HG03378 (cell line): ENCODE measurements at regions not wholly inside any gene's neighbourhood (a gene's known extent, or its start where the extent isn't known, plus 50 kb on each side); places are given as distances from the start of the nearest gene placed in this dataset.
"Not testable (repeated sequence)": the region's sequence is repeated elsewhere in the genome, so short reads cannot be mapped to it uniquely, and the experiment has no call there.

Experiments
- ATAC-seq: cut with Tn5 transposase; IDR thresholded peaks from one replicate; pipeline ENCODE4 v1.9.1; 2021; ENCODE audit warnings: mild to moderate bottlenecking, moderate library complexity; ENCODE audit not compliant: unreplicated experiment

DNA sequence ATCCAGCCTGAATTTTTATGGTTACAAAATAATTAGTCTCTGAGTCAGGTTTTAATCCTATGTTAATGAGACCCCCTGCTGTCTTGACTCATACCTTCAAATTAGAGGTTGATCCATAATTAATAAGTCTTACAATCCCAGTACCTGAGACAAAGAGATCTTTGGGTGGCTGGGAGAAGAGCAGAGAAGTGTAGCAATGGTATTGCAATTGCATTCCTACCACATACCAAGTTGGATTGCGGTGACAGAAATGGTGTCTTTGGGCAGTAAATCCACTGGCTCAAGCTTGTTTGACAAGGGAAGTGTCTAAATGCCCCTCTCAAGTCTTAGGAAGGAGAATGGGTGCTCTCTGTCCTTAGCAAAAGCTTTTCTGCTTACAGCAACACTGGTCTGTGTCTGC, 150.4 kb downstream of the BTBD3 start:
- ATAC-seq, result no peak

DNA sequence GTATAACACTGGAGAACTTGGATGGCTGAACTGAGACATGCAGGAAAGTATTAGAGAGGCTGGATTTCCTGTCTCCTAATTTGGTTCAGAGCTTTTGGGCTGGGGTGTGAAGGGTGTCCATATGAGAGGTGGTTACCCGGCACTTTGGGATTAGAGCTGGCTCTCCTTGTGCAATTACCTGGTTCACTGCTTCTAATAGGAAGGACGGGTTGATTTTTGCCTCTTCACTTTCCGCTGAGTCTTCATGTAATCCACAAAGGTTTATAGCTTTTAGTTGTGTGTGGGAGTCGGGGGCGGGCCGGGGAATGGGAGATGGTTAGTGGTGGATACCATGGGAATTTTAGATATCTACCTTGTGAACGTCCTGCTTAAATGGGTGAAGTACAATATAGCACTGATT, 151.5 kb downstream of the BTBD3 start:
- no peak for ATAC-seq

- ATAC-seq, result no peak
Measured at GRCh38 chr20:12072221-12072953, 154.7 kb downstream of the BTBD3 start.

DNA sequence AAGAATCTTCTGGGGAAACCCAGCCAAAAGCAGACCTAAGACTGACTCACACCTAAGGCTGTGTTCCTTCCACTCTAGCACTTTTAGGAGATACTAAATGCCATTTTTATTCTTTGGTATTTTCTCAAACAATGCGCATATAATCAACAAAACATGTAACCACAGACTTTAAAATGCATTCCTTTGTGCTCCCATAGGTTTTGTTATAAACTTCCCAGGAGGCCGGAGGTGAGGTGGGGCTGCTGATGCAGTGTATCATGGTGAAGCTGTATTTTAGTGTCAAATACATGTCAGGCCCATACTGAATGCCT, 155.2 kb downstream of the BTBD3 start:
- no peak for ATAC-seq

GRCh38 chr20:12074111-12074655, 156.5 kb downstream of the BTBD3 start:
- ATAC-seq, result no peak

- no peak for ATAC-seq
Measured at GRCh38 chr20:12076200-12076599, 158.5 kb downstream of the BTBD3 start.

DNA sequence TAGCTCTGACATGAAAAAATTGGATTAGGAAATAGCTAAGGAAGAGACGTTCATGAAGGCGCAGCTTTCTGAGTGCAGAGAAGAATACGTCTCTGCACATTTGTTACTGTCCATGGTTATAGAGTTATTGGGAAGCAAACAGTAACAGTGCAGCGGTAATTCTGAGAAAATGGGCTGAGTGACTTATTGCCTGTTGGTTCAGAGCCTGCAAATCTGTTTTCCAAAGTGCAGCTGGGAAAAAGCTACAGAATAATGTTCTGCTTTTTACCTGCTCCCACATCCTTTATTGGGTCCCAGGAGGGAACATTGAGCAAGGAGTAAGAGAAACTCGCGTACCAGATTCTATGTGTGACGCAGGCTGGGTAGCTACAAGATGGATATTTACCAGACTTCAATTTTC, 160.2 kb downstream of the BTBD3 start:
- no peak for ATAC-seq

- no peak for ATAC-seq
Measured at GRCh38 chr20:12079490-12079889, 161.8 kb downstream of the BTBD3 start.

DNA sequence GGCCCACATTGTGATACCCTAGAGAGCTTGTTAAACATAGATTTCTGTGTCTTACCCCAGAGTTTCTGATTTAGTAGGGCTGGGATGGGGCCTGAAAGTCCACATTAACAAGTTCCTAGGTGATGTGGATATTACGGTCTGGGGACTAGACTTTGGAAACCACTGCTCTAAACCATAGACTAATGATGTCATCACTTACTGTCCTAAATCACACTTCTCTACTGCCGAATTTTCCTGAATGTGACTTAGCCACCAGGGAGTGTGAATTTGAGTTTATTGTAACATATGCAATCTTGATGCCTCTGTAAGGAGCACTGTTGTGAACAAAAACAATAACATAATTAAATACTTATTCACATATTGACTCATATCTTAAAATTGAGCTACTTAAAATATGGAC, 165.6 kb downstream of the BTBD3 start:
- ATAC-seq, result no peak

DNA sequence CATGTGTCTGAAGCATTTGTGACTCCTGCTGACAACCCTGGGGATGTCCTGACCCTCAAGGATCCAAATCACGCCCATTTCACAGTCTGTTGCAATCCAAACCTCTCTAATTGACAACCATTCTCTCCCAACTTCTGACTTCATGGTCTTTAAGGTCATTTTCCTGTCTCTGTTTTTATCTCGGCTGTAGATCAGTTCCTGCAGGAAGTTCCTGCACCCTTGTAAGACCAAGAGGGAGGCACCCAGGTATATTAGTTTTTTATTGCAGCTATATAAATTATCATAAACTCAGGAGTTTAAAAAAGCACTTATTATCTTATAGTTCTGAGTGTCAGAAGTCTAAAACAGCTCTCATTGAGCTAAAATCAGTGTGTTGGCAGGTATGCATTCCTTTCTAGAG, 166.8 kb downstream of the BTBD3 start:
- no peak for ATAC-seq

DNA sequence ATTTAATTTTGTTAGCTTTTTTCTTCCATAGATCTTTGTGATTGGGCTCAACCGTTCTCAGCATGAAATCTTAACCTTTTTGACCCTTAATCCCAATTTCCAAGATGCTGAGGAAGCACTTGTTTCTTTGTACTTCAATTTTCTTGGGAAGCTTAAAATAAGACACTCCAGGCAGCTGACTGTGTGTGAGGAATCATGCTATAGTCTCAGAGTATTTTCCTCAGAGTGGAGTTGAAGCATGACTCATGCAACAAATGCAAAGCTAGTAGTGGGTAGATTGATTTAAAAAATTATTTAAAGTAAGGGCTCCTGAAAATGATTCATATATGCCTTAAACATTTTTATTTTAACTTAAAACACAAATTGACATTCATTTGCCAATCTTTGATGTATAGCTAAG, 168.7 kb downstream of the BTBD3 start:
- no peak for ATAC-seq

- no peak for ATAC-seq
Measured at GRCh38 chr20:12090920-12091319, 173.2 kb downstream of the BTBD3 start.

- ATAC-seq, result no peak
Measured at GRCh38 chr20:12093057-12093796, 175.5 kb downstream of the BTBD3 start.

- ATAC-seq, result not testable (repeated sequence)
Measured at GRCh38 chr20:12093797-12094190, 176.1 kb downstream of the BTBD3 start.

DNA sequence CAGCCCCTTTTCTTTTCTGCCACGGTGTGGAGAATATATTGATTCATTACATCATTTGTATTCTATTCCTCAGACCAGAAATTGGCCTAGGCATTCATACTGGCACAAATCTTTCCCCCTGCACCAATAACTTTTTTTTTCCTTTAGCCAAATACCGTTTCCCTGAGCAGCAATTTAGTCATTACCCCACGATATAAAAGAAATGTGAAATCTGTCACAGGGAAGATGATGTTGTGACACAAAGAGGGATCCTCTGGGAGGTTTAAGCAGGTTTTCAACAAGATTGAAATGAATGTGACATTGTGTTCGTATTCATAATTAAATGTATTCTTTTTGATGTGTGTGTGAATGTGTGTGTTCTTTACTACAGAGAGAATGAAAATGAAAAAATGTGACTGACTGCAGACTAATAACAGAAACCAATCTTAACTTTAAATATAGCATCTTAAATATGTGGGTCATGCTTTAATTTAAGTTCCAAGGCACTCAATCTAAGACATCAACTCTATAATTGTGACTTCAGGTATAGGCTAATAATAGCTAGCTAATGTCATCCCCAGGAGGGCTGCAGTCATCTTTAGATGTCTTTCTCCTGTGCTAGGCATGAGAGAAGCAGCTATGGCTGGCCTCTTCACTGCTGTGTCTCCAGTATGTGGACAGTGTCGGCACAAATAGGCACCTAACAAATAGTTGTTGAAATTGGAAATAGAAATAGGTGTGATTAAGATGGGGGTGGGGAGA, 177.7 kb downstream of the BTBD3 start:
- ATAC-seq, result no peak

DNA sequence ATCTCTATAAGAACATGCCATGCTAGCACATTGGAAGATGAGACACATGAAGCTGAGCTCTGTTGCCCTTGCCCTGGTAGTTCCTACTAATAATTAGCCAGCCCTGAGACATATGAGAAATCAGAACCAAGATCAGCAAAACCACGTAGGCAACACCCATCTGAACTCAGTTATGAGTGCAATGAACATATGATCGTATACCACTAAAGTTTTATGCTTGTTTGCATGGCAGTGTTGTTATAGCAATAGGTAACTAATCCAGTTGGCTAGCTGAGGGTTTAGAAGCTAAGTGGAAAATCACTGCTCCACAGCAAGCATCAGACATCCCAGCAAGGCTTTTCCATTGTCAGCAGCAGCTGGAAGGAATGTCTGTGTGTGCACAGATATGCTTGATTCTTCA, 180.7 kb downstream of the BTBD3 start:
- ATAC-seq, result no peak

- ATAC-seq, result no peak
Measured at GRCh38 chr20:12108846-12109245, 191.2 kb downstream of the BTBD3 start.

GRCh38 chr20:12110274-12110673, 192.6 kb downstream of the BTBD3 start:
- ATAC-seq, result no peak

GRCh38 chr20:12110711-12111110, 193.0 kb downstream of the BTBD3 start:
- ATAC-seq, result no peak

GRCh38 chr20:12111431-12112088, 193.9 kb downstream of the BTBD3 start:
- ATAC-seq, result no peak

DNA sequence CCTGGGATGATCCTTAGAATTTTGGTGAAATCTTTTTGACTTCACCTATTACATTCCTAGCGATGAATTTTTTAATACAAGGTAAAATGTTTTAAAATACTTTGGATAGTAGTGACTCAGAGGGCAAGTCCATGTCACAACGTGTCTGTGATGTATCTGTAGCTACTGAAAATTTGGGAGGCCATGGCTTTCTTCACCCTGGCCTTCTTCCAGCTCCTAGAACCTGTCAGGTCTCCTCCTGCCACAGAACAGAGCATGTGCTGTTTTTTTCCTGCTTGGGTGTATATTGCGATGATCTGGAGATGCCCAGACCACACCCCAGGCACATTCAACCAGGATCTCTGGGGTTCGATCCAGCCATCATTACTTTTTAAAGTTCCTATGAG, 194.4 kb downstream of the BTBD3 start:
- no peak for ATAC-seq
